ENCODE measurements at regions not wholly inside any gene's neighbourhood (a gene's known extent, or its start where the extent isn't known, plus 50 kb on each side); places are given as distances from the start of the nearest gene placed in this dataset.

GRCh38 chr9:14441976-14442651 lies 128.2 kb upstream of the NFIB start:
- no peak for TF ChIP-seq POLR2A (IDR thresholded peaks at IDR 0.05)
- TF ChIP-seq CTCF (IDR thresholded peaks at IDR 0.05), result peak in 1 of 6 experiments; percentile 5

All from adrenal gland (tissue), 5 donors.